GM23338 (cell line): ENCODE measurements at regions not wholly inside any gene's neighbourhood (a gene's known extent, or its start where the extent isn't known, plus 50 kb on each side); places are given as distances from the start of the nearest gene placed in this dataset.

ENCODE experiments used
- CREB1 ChIP-seq: fragments of 250-450 bp; sonication (Bioruptor Pico); IDR thresholded peaks from 2 replicates; pipeline ENCODE4 v1.5.0; 2020; ENCODE audit warnings: low read depth, mild to moderate bottlenecking, moderate library complexity
- CTCF ChIP-seq, 2 experiments: fragments of 200-600 bp in 1 of 2; sonication (generic) in 1 of 2; conservative IDR thresholded peaks; 2 replicates each; pipeline versions ENCODE4 v1.5.1 to v1.6.1; 2016 to 2017; ENCODE audit warnings: antibody characterized with exemption in 2 of 2, low read depth in 2 of 2, mild to moderate bottlenecking in 2 of 2, moderate library complexity in 1 of 2
- EZH2 ChIP-seq: fragments of 200-600 bp; sonication (generic); IDR thresholded peaks from one replicate; pipeline ENCODE4 v1.8.0; 2017; ENCODE audit warnings: antibody characterized with exemption, mild to moderate bottlenecking, low read depth; ENCODE audit not compliant: unreplicated experiment

GRCh38 chr3:43160664-43161063 is 54.8 kb upstream of the POMGNT2 start:
- TF ChIP-seq CTCF (conservative IDR thresholded peaks at IDR 0.05; ENCODE audit: low read depth in 2 of 2) (no peak), EZH2 (no peak), CREB1 (CRISPR knock-in tag) (no peak)
